NB4 (cell line): ENCODE measurements at regions not wholly inside any gene's neighbourhood (a gene's known extent, or its start where the extent isn't known, plus 50 kb on each side); places are given as distances from the start of the nearest gene placed in this dataset.

ENCODE experiments used
- DNase-seq: peaks from one replicate; pipeline ENCODE4 v3.0.0; 2010; ENCODE audit warnings: low read depth
- H3K4me3 ChIP-seq: one replicate; pipeline ENCODE4 v1.5.1; 2011; ENCODE audit warnings: mild to moderate bottlenecking, low read depth, low read length, moderate library complexity
- MAX ChIP-seq: IDR thresholded peaks from 2 replicates; pipeline ENCODE4 v1.6.1; 2011; ENCODE audit warnings: low read depth, low read length
- MYC ChIP-seq: IDR thresholded peaks from 2 replicates; pipeline ENCODE4 v1.6.1; 2011; ENCODE audit warnings: low read depth, low read length
- POLR2A ChIP-seq: IDR thresholded peaks from 2 replicates; pipeline ENCODE4 v1.6.1; 2011; ENCODE audit warnings: mild to moderate bottlenecking; ENCODE audit not compliant: insufficient read length; ENCODE audit errors: extremely low read depth
- TF ChIP-seq, protein P1 (sequence below): IDR thresholded peaks from one replicate; pipeline ENCODE4 v1.5.1; 2012; ENCODE audit warnings: low read depth, low read length

DNA sequence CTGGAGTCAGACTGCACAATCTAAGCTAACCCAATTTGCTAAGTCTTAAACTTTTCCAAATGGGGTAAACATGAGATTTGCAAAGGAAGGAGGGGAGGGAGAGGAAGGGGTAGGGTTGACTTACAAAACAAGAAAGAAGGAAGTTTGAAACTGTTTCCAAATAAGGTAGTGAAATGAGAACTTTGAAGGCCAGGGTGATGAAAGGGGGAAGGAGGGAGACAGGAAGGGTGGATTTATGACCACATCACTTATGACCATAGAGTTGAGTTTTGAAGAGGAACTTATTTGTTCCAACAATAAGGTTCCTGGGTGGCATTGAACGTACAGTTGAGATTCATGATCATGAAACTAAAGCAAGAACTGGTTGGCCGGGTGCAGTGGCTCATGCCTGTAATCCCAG lies 72.5 kb upstream of the DAPK1 start:
- DNase-seq: peak; percentile 64
- TF ChIP-seq MAX: no peak
- TF ChIP-seq, protein P1, sequence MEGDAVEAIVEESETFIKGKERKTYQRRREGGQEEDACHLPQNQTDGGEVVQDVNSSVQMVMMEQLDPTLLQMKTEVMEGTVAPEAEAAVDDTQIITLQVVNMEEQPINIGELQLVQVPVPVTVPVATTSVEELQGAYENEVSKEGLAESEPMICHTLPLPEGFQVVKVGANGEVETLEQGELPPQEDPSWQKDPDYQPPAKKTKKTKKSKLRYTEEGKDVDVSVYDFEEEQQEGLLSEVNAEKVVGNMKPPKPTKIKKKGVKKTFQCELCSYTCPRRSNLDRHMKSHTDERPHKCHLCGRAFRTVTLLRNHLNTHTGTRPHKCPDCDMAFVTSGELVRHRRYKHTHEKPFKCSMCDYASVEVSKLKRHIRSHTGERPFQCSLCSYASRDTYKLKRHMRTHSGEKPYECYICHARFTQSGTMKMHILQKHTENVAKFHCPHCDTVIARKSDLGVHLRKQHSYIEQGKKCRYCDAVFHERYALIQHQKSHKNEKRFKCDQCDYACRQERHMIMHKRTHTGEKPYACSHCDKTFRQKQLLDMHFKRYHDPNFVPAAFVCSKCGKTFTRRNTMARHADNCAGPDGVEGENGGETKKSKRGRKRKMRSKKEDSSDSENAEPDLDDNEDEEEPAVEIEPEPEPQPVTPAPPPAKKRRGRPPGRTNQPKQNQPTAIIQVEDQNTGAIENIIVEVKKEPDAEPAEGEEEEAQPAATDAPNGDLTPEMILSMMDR: no peak
- TF ChIP-seq MYC: no peak; the same call in 1 of the 2 replicates
- TF ChIP-seq POLR2A: no peak
- no peak overlapping the region for H3K4me3 ChIP-seq

- TF ChIP-seq MYC: no peak
- TF ChIP-seq, protein P1: no peak
- no peak for TF ChIP-seq POLR2A
- TF ChIP-seq MAX: no peak
Measured at GRCh38 chr9:87427851-87428506, 69.7 kb upstream of the DAPK1 start.

DNA sequence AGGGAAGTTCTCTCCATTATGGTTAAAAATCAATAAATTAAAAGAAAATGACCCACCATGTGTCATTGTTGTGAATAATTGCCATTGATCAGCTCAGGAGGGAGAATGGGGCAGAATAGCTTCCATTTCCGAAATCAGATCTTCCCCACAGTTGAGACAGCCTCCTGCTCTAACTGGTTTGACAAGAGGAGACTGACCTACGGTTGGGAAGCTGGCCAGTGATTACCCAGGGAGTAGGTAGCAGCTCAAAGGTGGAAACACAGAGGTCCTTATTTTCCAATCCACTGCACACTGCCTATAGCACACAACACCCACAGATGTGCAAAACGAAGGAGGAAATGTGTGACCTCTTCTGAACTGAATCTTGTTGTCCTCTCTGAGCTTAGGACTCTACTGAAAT lies 69.0 kb upstream of the DAPK1 start:
- no peak overlapping the region for H3K4me3 ChIP-seq
- no peak for TF ChIP-seq MYC
- TF ChIP-seq, protein P1: no peak
- TF ChIP-seq POLR2A: no peak
- no peak for TF ChIP-seq MAX
- DNase-seq: no peak

More at GRCh38 chr9:87427851-87428506, 69.7 kb upstream of the DAPK1 start:
- H3K4me3 ChIP-seq: no peak overlapping the region
- no peak for DNase-seq

- DNase-seq: no peak
Measured at GRCh38 chr9:87431837-87432236, 65.8 kb upstream of the DAPK1 start.

GRCh38 chr9:87433853-87434252 lies 63.8 kb upstream of the DAPK1 start:
- no peak for DNase-seq
- no peak overlapping the region for H3K4me3 ChIP-seq
- TF ChIP-seq POLR2A (no peak), MYC (no peak), MAX (no peak)
- TF ChIP-seq, protein P1: no peak

More at GRCh38 chr9:87431837-87432236, 65.8 kb upstream of the DAPK1 start:
- H3K4me3 ChIP-seq: no peak overlapping the region
- TF ChIP-seq POLR2A: no peak
- no peak for TF ChIP-seq MYC

- no peak overlapping the region for H3K4me3 ChIP-seq
- no peak for DNase-seq
- TF ChIP-seq, protein P1: no peak
- TF ChIP-seq MAX: no peak
- no peak for TF ChIP-seq MYC
- no peak for TF ChIP-seq POLR2A
Measured at GRCh38 chr9:87434366-87434765, 63.3 kb upstream of the DAPK1 start.
